ENCODE measurements at regions not wholly inside any gene's neighbourhood (a gene's known extent, or its start where the extent isn't known, plus 50 kb on each side); places are given as distances from the start of the nearest gene placed in this dataset.

DNA sequence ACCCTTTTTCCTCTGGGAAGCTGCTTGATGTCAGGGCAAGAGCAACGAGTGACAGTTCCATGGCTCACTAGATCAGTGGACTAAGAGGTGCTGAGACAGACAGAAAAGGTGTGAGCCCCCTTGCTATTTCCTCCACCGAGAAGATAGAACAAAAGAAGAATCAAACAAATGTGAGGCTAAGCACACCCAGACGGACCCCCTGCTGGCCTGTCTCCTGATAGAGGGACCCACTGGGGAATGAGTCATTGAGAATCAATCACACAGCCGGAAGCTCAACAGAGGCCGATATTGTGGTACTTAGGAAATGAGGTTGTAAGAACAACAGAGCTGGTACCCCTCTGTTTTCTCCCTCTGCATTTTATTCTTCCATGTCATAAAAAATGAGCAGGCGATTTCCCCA lies 89.8 kb upstream of the TEX51 start:
- Histone ChIP-seq H2BK15ac (ENCODE audit: low read depth, poor library complexity, severe bottlenecking) (no peak overlapping the region), H3K14ac (ENCODE audit: low read length in 2 of 2) (no peak overlapping the region), H3K9me3 (ENCODE audit: control insufficient read depth, low read length) (peaks cover 7% of the 10 kb centered on the region), H3K79me1 (replicated peaks; ENCODE audit: low read length, poor library complexity, severe bottlenecking) (no peaks in the 10 kb centered on the region), H3K4me2 (ENCODE audit: low read length, poor library complexity, severe bottlenecking) (no peak overlapping the region), H3K18ac (ENCODE audit: low read depth in 1 of 2, low read length in 2 of 2) (no peak overlapping the region), H3K4ac (ENCODE audit: low read depth in 1 of 2, low read length in 2 of 2) (no peak overlapping the region), H2AK5ac (ENCODE audit: low read length, severe bottlenecking) (no peak overlapping the region), H3K36me3 (ENCODE audit: control insufficient read depth in 1 of 2, insufficient read depth in 2 of 2, low read depth in 1 of 2, low read length in 2 of 2) (no peaks in the 10 kb centered on the region), H3K4me3 (ENCODE audit: insufficient read depth in 1 of 2, low read depth in 1 of 2, low read length in 2 of 2) (no peak overlapping the region), H4K91ac (ENCODE audit: low read length) (no peak overlapping the region), H3K27ac (ENCODE audit: low read length, poor library complexity, severe bottlenecking) (no peak overlapping the region), H3K27me3 (ENCODE audit: control insufficient read depth in 1 of 2, insufficient read depth in 1 of 2, low read length in 2 of 2) (no peaks in the 10 kb centered on the region), H3K9ac (ENCODE audit: low read length) (no peak overlapping the region), H3K23ac (ENCODE audit: low read length in 2 of 2) (no peak overlapping the region), H2BK12ac (ENCODE audit: low read length in 2 of 2) (no peak overlapping the region), H2BK120ac (ENCODE audit: low read depth, low read length) (no peak overlapping the region), H2AFZ (ENCODE audit: low read depth, low read length) (no peak overlapping the region), H2BK5ac (ENCODE audit: low read depth, low read length, poor library complexity, severe bottlenecking) (no peak overlapping the region), H4K8ac (ENCODE audit: low read length) (no peak overlapping the region), H3K4me1 (ENCODE audit: control insufficient read depth, insufficient read depth, low read depth, low read length) (no peaks in the 10 kb centered on the region)
- no peak for DNase-seq
- WGBS: 7% methylated on average over 4 of the region's 6 CpGs

DNA sequence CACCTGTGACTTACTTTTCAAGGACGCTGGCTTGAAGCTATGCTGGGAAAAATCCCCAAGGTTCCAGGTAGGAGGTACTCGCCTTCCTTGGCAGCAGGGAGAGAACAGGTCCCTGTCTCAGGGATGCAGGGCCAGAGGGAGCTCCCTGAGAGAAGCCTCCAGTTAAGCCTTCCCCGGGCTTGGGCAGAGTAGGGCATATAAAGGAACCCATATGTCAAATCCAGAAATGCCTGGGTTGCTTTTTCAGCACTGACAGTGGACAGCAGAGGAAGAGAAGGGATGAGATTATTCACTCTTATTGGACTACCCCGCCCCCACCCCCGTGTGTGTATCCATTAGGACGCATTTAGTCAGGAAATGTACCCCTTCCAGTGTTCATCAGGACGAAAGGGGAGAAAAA lies 89.3 kb upstream of the TEX51 start:
- H2BK15ac ChIP-seq (ENCODE audit: low read depth, poor library complexity, severe bottlenecking): no peak overlapping the region

DNA sequence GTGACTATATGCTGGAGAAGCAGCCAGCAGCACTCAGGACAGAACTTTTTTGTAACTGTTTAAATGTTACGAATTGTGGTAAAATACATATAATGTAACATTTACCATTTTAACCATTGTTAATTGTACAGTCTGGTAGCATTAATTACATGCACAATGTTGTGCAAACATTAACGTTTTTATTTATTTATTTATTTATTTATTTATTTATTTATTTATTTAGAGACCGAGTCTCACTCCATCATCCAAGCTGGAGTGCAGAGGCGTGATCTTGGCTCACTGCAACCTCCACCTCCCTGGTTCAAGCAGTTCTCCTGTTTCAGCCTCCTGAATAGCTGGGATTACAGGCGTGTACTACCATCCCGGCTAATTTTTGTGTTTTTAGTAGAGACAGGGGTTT lies 88.7 kb upstream of the TEX51 start:
- 97% methylated on average over 3 of the region's 6 CpGs for WGBS
- Histone ChIP-seq H3K4ac (ENCODE audit: low read depth in 1 of 2, low read length in 2 of 2) (no peak overlapping the region), H2AK5ac (ENCODE audit: low read length, severe bottlenecking) (no peak overlapping the region), H3K36me3 (ENCODE audit: control insufficient read depth in 1 of 2, insufficient read depth in 2 of 2, low read depth in 1 of 2, low read length in 2 of 2) (no peaks in the 10 kb centered on the region), H3K9me3 (ENCODE audit: control insufficient read depth, low read length) (peaks cover 7% of the 10 kb centered on the region), H3K18ac (ENCODE audit: low read depth in 1 of 2, low read length in 2 of 2) (no peak overlapping the region), H2BK12ac (ENCODE audit: low read length in 2 of 2) (no peak overlapping the region), H3K4me2 (ENCODE audit: low read length, poor library complexity, severe bottlenecking) (no peak overlapping the region), H3K27me3 (ENCODE audit: control insufficient read depth in 1 of 2, insufficient read depth in 1 of 2, low read length in 2 of 2) (no peaks in the 10 kb centered on the region), H4K91ac (ENCODE audit: low read length) (no peak overlapping the region), H3K14ac (ENCODE audit: low read length in 2 of 2) (no peak overlapping the region), H2BK5ac (ENCODE audit: low read depth, low read length, poor library complexity, severe bottlenecking) (no peak overlapping the region), H3K4me3 (ENCODE audit: insufficient read depth in 1 of 2, low read depth in 1 of 2, low read length in 2 of 2) (no peak overlapping the region), H2AFZ (ENCODE audit: low read depth, low read length) (no peak overlapping the region), H3K79me1 (replicated peaks; ENCODE audit: low read length, poor library complexity, severe bottlenecking) (no peaks in the 10 kb centered on the region), H3K9ac (ENCODE audit: low read length) (no peak overlapping the region), H3K23ac (ENCODE audit: low read length in 2 of 2) (no peak overlapping the region), H2BK120ac (ENCODE audit: low read depth, low read length) (no peak overlapping the region), H4K8ac (ENCODE audit: low read length) (no peak overlapping the region), H3K4me1 (ENCODE audit: control insufficient read depth, insufficient read depth, low read depth, low read length) (no peaks in the 10 kb centered on the region), H2BK15ac (ENCODE audit: low read depth, poor library complexity, severe bottlenecking) (no peak overlapping the region), H3K27ac (ENCODE audit: low read length, poor library complexity, severe bottlenecking) (no peak overlapping the region)
- no peak for DNase-seq

More for the DNA sequence above, 89.3 kb upstream of the TEX51 start:
- no peak overlapping the region for H2AK5ac ChIP-seq (ENCODE audit: low read length, severe bottlenecking)
- peaks cover 7% of the 10 kb centered on the region for H3K9me3 ChIP-seq (ENCODE audit: control insufficient read depth, low read length)
- H3K4me3 ChIP-seq (ENCODE audit: insufficient read depth in 1 of 2, low read depth in 1 of 2, low read length in 2 of 2): no peak overlapping the region
- no peak overlapping the region for H3K18ac ChIP-seq (ENCODE audit: low read depth in 1 of 2, low read length in 2 of 2)
- no peaks in the 10 kb centered on the region for H3K27me3 ChIP-seq (ENCODE audit: control insufficient read depth in 1 of 2, insufficient read depth in 1 of 2, low read length in 2 of 2)
- no peak overlapping the region for H3K4me2 ChIP-seq (ENCODE audit: low read length, poor library complexity, severe bottlenecking)
- DNase-seq: no peak
- no peak overlapping the region for H2BK120ac ChIP-seq (ENCODE audit: low read depth, low read length)
- H3K14ac ChIP-seq (ENCODE audit: low read length in 2 of 2): no peak overlapping the region
- no peak overlapping the region for H3K4ac ChIP-seq (ENCODE audit: low read depth in 1 of 2, low read length in 2 of 2)
- H3K23ac ChIP-seq (ENCODE audit: low read length in 2 of 2): no peak overlapping the region
- WGBS: 61% methylated on average over 7 of the region's 7 CpGs
- no peak overlapping the region for H3K9ac ChIP-seq (ENCODE audit: low read length)
- H2BK12ac ChIP-seq (ENCODE audit: low read length in 2 of 2): no peak overlapping the region
- no peaks in the 10 kb centered on the region for H3K36me3 ChIP-seq (ENCODE audit: control insufficient read depth in 1 of 2, insufficient read depth in 2 of 2, low read depth in 1 of 2, low read length in 2 of 2)
- H2AFZ ChIP-seq (ENCODE audit: low read depth, low read length): no peak overlapping the region
- no peak overlapping the region for H4K91ac ChIP-seq (ENCODE audit: low read length)
- H3K4me1 ChIP-seq (ENCODE audit: control insufficient read depth, insufficient read depth, low read depth, low read length): no peaks in the 10 kb centered on the region
- no peak overlapping the region for H4K8ac ChIP-seq (ENCODE audit: low read length)
- no peak overlapping the region for H2BK5ac ChIP-seq (ENCODE audit: low read depth, low read length, poor library complexity, severe bottlenecking)
- H3K79me1 ChIP-seq (replicated peaks; ENCODE audit: low read length, poor library complexity, severe bottlenecking): no peaks in the 10 kb centered on the region
- H3K27ac ChIP-seq (ENCODE audit: low read length, poor library complexity, severe bottlenecking): no peak overlapping the region

DNA sequence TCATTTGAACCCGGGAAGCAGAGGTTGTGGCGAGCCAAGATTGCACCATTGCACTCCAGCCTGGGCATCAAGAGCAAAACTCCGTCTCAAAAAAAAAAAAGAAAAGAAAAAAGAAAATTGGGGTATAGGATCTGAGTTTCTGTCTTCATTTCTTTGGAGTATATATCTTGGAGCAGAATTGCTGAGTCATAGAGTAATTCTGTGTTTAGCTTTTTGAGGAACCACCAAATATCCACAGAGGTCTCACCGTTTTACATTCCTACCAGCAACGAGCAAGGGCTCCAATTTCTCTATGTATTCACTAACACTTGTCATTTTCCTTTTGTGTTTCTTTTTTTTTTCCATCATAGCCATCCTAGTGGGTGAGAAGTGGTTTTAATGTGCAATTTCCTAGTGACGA lies 87.6 kb upstream of the TEX51 start:
- Histone ChIP-seq H3K9me3 (ENCODE audit: control insufficient read depth, low read length) (peaks cover 7% of the 10 kb centered on the region), H2BK5ac (ENCODE audit: low read depth, low read length, poor library complexity, severe bottlenecking) (no peak overlapping the region), H3K23ac (ENCODE audit: low read length in 2 of 2) (no peak overlapping the region), H3K9ac (ENCODE audit: low read length) (no peak overlapping the region), H3K4me2 (ENCODE audit: low read length, poor library complexity, severe bottlenecking) (no peak overlapping the region), H3K4me3 (ENCODE audit: insufficient read depth in 1 of 2, low read depth in 1 of 2, low read length in 2 of 2) (no peak overlapping the region), H3K27me3 (ENCODE audit: control insufficient read depth in 1 of 2, insufficient read depth in 1 of 2, low read length in 2 of 2) (no peaks in the 10 kb centered on the region), H2AFZ (ENCODE audit: low read depth, low read length) (no peak overlapping the region), H3K4me1 (ENCODE audit: control insufficient read depth, insufficient read depth, low read depth, low read length) (no peaks in the 10 kb centered on the region), H2BK120ac (ENCODE audit: low read depth, low read length) (no peak overlapping the region), H3K14ac (ENCODE audit: low read length in 2 of 2) (no peak overlapping the region), H4K8ac (ENCODE audit: low read length) (no peak overlapping the region), H3K18ac (ENCODE audit: low read depth in 1 of 2, low read length in 2 of 2) (no peak overlapping the region), H2BK12ac (ENCODE audit: low read length in 2 of 2) (no peak overlapping the region), H3K4ac (ENCODE audit: low read depth in 1 of 2, low read length in 2 of 2) (no peak overlapping the region), H3K27ac (ENCODE audit: low read length, poor library complexity, severe bottlenecking) (no peak overlapping the region), H4K91ac (ENCODE audit: low read length) (no peak overlapping the region), H3K36me3 (ENCODE audit: control insufficient read depth in 1 of 2, insufficient read depth in 2 of 2, low read depth in 1 of 2, low read length in 2 of 2) (no peaks in the 10 kb centered on the region), H2AK5ac (ENCODE audit: low read length, severe bottlenecking) (no peak overlapping the region), H3K79me1 (replicated peaks; ENCODE audit: low read length, poor library complexity, severe bottlenecking) (no peaks in the 10 kb centered on the region), H2BK15ac (ENCODE audit: low read depth, poor library complexity, severe bottlenecking) (no peak overlapping the region)
- no peak for DNase-seq
- WGBS: 51% methylated on average over 5 of the region's 6 CpGs
